Fibroblast of pulmonary artery (primary cell): ENCODE measurements at regions not wholly inside any gene's neighbourhood (a gene's known extent, or its start where the extent isn't known, plus 50 kb on each side); places are given as distances from the start of the nearest gene placed in this dataset.
A peak's percentile ranks its signal among the peaks of the same experiment; 100 is the strongest.

ENCODE experiments used
- DNase-seq: peaks from one replicate; pipeline ENCODE4 v3.0.0-alpha.2; 2010; ENCODE audit warnings: low read depth
- H3K4me3 ChIP-seq: replicated peaks from 2 replicates; pipeline ENCODE4 v1.5.1; 2011; ENCODE audit warnings: low read depth, mild to moderate bottlenecking, control low read depth, low read length, moderate library complexity
- TF ChIP-seq, protein P1 (sequence below): IDR thresholded peaks from 2 replicates; pipeline ENCODE4 v1.5.1; 2011; ENCODE audit warnings: mild to moderate bottlenecking, control low read depth, low read length, inconsistent platforms; ENCODE audit errors: missing control alignments

- H3K4me3 ChIP-seq = no peak overlapping the region
- TF ChIP-seq, protein P1, sequence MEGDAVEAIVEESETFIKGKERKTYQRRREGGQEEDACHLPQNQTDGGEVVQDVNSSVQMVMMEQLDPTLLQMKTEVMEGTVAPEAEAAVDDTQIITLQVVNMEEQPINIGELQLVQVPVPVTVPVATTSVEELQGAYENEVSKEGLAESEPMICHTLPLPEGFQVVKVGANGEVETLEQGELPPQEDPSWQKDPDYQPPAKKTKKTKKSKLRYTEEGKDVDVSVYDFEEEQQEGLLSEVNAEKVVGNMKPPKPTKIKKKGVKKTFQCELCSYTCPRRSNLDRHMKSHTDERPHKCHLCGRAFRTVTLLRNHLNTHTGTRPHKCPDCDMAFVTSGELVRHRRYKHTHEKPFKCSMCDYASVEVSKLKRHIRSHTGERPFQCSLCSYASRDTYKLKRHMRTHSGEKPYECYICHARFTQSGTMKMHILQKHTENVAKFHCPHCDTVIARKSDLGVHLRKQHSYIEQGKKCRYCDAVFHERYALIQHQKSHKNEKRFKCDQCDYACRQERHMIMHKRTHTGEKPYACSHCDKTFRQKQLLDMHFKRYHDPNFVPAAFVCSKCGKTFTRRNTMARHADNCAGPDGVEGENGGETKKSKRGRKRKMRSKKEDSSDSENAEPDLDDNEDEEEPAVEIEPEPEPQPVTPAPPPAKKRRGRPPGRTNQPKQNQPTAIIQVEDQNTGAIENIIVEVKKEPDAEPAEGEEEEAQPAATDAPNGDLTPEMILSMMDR = no peak
- DNase-seq = no peak
Observed at GRCh38 chr14:87153901-87154300, 839.1 kb downstream of the GALC start.

- DNase-seq = no peak
- TF ChIP-seq, protein P1 = no peak
- no peak overlapping the region for H3K4me3 ChIP-seq
Observed at GRCh38 chr14:87153391-87153790, 839.6 kb downstream of the GALC start.

DNA sequence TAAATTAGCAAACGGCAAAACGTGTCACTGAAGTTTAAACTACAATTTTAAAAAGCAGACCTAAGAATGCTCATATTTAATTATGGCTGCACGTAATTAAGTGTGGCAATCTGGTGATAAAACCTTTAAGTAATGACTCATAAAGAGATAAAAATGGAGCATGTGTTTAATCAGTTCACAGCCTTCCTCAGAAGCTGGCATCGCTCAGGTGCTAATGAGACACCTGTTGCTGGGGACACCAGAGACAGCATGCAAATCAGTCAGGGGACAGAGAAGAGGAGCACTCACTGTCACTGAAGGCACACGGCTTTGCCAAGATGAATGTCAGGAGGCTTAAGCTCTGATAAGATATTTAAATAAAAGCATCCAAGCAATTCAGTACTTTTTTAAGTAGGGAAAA is 840.3 kb downstream of the GALC start:
- TF ChIP-seq, protein P1 = no peak
- DNase-seq = no peak
- H3K4me3 ChIP-seq = no peak overlapping the region

- peak; percentile 1 for DNase-seq
- TF ChIP-seq, protein P1 = no peak
- no peak overlapping the region for H3K4me3 ChIP-seq
Observed at GRCh38 chr14:87149583-87150354, 843.2 kb downstream of the GALC start.

DNA sequence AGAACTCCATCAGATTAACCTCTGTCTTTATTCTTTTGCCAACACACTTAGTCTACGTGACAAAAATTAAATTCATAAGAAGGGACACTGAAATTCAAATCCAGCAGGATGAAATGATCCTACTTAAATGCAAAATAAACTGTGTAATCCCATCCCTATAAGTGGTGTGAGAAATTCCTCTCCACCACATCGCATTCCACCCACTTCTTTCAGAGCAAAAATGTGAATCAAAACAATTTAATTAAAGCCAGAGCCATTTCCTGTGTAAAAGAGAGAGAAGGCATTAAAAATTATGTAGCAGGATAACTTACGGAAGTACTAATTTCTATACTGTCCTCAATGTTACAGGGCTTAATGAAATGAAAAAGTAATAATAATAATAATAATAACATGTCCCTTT is 844.3 kb downstream of the GALC start:
- TF ChIP-seq, protein P1 = no peak
- H3K4me3 ChIP-seq = no peak overlapping the region
- DNase-seq = no peak

DNA sequence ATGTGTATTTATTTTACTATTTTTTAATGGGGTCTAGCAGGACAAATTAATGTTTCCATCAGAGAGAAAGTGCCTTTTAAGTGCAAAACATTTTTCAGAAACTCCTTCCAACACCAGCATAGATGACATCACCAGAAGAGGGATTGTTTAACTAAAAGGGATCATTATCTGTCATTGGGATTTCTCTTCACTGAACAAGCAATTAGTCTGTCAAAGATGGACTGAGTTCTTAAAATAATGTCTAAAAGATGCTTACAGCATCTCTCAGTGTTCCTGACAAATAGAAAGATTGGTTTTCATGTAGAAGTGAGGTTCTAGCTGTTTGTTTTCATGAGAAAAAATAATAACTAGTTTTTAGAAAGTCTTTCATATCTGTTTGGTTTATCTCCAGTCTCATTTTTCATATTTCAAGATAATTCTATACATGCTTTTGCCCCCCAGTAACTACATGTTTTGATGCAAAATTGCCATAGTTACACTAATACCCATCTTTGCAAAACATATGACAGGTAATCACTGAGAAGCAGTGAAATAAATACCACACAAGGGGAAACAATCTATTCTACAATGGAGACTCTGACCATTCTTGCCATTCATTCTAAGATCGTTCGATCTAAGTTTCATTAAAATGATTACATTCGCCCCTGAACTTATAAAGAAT is 850.3 kb downstream of the GALC start:
- TF ChIP-seq, protein P1 = no peak
- no peak overlapping the region for H3K4me3 ChIP-seq
- no peak for DNase-seq
